Upper lobe of left lung (tissue), 4 donors: ENCODE measurements at regions not wholly inside any gene's neighbourhood (a gene's known extent, or its start where the extent isn't known, plus 50 kb on each side); places are given as distances from the start of the nearest gene placed in this dataset.

ENCODE experiments used
- CTCF ChIP-seq, 6 experiments: fragments of 450-650 bp in 4 of 6; fragments of 200-600 bp in 2 of 6; sonication (generic) in 2 of 6; IDR thresholded peaks; one replicate each; pipeline ENCODE4 v1.5.1; 2016 to 2019; ENCODE audit warnings: antibody characterized with exemption in 6 of 6
- POLR2A ChIP-seq, 4 donors: fragments of 450-650 bp; IDR thresholded peaks; one replicate each; pipeline ENCODE4 v1.5.1; 2016 to 2017; ENCODE audit warnings: antibody characterized with exemption in 4 of 4, mild to moderate bottlenecking in 2 of 4

- no peak for TF ChIP-seq POLR2A (IDR thresholded peaks at IDR 0.05)
- no peak for TF ChIP-seq CTCF (IDR thresholded peaks at IDR 0.05)
Measured at GRCh38 chr15:62431817-62432216, 266.7 kb upstream of the C2CD4B start.
